DMS 273 treated with DMSO at 0.1 percent for 48 hours (cell line): ENCODE measurements at regions not wholly inside any gene's neighbourhood (a gene's known extent, or its start where the extent isn't known, plus 50 kb on each side); places are given as distances from the start of the nearest gene placed in this dataset.
"Not testable (repeated sequence)": the region's sequence is repeated elsewhere in the genome, so short reads cannot be mapped to it uniquely, and the experiment has no call there.

ENCODE experiments used
- DNase-seq: peaks from one replicate; lab custom pipeline; 2025; lab: John Stamatoyannopoulos, UW

GRCh38 chr6:67878216-67878615, 756.9 kb upstream of the ADGRB3 start:
- DNase-seq, result not testable (repeated sequence)

DNA sequence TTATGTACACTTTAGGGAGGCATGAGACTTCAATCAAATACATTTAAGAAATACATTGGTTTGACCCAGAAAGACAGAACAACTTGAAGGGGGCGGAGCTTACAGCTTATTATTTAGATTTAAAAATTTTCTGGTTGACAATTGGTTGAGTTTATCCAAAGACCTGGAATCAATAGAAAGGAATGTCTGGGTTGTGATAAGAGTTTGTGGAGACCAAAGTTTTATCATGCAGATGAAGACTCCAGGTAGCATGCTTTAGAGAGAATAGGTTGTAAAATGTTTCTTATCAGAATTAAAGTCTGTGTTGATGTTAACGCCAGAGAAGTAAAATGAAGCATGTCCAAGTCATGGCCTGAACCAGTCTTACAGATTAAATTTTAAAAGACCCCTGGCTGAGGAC, 757.8 kb upstream of the ADGRB3 start:
- DNase-seq, result no peak

- no peak for DNase-seq
These were observed 759.2 kb upstream of the ADGRB3 start for GRCh38 chr6:67875877-67876383.

DNA sequence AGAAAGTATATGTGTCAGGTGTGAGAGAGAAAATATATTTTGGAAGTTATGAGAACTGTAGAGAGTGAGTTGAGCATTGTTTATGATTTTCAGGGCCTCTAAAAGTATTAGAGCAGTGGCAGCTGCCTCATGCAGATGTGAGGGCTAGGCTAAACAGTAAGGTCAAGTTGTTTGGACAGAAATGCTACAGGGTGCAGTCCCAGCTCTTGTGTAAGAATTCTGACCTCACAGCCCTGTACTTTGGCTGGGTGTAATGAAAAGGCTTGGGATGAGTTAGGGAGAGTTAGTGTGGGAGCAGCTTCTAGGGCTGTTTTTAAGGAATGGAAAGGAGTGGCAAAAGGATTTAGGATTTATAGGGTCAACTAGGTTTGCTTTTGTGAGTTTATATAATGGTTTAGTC, 764.8 kb upstream of the ADGRB3 start:
- no peak for DNase-seq

DNA sequence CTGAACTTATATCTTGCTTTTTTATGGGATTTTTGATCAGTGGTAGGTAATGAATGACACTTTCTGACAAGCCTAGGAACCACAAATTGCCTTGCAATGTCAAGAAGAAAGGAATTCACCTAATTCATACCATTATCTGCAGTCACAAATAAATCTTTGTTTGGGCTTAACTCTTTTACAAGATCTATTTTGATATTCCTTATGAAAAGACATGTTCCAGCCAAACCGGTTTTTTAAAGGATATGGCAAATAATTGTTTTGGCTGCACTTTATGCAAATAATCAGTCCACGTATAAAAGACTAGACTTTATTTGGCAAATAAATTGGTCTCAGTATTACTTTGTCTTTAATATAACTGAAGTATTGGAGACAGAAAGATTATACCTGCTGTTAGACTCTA, 771.7 kb upstream of the ADGRB3 start:
- no peak for DNase-seq

DNA sequence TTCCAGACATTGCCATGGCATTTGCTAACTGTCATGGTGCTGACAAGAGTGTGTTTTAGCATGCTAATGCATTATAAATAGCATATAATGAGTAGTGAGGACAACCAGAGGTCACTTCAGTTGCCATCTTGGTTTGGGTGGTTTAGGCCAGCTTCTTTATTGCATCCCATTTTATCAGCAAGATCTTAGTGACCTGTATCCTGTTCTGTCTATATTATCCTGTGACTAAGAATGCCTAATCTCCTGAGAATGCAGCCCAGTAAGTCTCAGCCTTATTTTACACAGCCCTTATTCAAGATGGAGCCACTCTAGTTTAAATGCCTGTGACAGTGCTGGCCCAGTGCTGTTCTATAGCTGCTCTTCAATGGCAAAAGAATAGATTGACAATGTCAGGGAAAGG, 781.0 kb upstream of the ADGRB3 start:
- DNase-seq, result no peak

DNA sequence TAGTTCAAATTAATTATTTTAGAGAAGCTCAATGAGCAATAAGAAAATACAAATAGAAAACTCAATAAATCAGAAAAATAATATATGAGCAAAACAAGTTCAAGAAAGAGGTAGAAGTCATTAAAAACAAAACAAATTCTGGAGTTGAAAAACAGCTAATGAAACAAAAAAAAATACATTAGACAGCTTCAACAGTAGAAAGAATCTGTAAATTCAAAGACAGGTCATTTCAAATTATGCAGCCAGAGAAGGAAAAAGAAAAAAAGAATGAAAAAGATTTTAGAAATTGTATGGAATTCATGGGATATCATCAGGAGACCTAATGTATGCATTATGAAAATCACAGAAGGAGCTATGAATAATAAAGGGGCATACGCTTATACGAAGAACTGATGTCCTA, 795.3 kb upstream of the ADGRB3 start:
- no peak for DNase-seq

DNA sequence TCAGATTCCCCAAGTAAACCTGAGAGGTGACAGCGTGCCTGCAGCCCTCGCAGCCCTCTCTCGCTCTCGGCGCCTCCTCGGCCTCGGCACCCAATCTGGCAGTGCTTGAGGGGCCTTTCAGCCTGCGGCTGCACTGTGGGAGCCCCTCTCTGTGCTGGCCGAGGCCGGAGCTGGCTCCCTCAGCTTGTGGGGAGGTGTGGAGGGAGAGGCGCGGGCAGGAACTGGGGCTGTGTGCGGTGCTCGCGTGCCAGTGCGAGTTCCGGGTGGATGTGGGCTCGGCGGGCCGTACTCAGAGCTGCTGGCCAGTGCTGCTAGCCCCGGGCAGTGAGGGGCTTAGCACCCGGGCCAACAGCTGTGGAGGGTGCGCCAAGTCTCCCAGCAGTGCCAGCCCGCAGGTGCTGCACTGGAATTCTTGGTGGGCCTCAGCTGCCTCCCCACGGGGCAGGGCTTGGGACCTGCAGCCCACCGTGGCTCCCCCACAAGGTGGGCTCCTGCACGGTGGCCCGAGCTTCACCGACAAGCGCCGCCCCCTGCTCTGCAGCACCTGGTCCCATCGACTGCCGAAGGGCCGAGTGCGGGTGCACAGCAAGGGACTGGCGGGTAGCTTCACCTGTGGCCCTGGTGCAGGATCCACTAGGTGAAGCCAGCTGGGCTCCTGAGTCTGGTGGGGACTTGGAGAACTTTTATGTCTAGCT, 809.7 kb upstream of the ADGRB3 start:
- DNase-seq, result no peak

DNA sequence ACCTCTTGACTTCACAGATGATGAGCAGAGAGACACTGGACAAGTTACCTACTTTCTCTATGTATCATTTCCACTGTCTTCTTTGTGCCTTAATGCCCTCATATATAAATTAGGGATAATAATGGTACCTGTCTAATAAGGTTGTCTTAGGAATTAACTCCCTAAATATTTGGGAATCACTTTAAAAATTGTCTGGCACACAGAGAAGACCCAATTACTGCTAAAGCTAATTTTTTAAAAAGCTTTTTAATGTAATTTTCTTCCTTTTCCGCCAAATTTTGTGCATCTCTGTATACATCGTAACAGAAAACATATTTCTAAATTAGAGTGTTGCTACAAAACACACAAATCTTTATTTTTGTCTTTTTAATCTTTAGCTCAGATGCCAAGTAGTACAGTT, 816.8 kb upstream of the ADGRB3 start:
- no peak for DNase-seq

DNA sequence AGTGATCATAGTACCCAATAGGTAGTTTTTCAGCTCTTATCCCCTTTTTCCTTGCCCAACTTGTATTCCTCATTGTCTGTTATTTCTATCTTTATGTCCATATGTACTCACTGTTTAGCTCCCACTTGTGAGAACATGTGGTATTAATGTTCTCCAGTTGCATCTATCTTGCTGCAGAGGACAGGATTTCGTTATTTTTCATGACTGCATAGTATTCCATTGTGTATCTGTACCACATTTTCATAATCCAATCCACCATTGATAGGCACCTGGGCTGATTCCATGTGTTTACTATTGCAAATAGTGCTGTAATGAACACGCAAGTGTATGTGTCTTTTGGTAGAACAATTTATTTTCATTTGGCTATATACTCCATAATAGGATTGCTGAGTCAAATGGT, 819.5 kb upstream of the ADGRB3 start:
- DNase-seq, result no peak

DNA sequence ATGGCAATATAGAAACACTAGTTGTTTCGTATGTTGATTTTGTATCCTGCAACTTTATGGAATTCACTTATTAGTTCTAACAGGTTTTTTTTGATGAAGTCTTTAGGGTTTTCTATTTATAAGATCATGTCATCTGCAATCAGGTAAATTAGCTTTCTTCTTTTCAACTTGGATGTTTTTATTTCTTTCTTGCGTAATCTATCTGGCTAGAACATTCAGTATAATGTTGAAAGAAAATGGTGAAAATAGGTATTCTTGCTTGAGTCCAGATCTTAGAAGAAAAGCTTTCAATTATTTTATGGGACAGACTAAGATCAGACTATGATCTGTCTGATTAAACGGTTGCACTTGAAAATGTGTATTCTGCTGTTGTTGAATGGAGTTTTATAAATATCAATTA, 820.8 kb upstream of the ADGRB3 start:
- no peak for DNase-seq

- DNase-seq, result no peak
These were observed 822.4 kb upstream of the ADGRB3 start for GRCh38 chr6:67812693-67813092.

DNA sequence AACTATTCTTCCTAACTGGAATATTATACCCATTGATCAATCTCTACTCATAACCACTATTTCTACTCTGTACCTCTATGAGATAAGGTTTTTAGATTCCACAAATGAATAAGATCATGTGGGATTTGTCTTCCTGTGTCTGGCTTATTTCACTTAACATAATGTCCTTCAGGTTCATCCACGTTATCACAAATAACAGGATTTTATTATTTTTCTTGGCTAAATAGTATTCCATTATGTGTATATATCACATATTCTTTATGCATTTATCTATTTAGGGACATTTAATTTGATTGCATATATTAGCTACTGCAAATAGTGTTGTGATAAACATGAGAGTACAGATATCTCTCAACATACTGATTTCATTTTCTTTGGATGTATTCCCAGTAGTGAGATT, 823.0 kb upstream of the ADGRB3 start:
- no peak for DNase-seq

GRCh38 chr6:67811239-67812037, 823.6 kb upstream of the ADGRB3 start:
- DNase-seq, result no peak

- DNase-seq, result not testable (repeated sequence)
These were observed 830.3 kb upstream of the ADGRB3 start for GRCh38 chr6:67804808-67805207.

DNA sequence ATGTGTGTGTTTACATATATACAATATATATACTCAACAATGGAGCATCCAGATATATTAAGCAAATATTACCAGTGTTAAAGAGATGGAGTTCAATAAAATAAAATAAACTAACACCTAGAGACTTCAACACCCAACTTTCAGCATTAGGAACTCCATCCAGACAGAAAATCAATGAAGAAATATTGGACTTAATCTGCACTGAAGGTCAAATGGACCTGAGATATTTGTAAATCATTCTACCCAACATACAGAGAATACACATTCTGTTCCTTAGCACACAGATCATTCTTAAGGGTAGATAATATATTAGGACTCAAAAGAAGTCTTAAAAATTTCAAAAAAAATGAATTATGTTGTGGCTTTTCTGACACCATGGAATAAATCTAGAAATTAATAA, 832.3 kb upstream of the ADGRB3 start:
- DNase-seq, result no peak

DNA sequence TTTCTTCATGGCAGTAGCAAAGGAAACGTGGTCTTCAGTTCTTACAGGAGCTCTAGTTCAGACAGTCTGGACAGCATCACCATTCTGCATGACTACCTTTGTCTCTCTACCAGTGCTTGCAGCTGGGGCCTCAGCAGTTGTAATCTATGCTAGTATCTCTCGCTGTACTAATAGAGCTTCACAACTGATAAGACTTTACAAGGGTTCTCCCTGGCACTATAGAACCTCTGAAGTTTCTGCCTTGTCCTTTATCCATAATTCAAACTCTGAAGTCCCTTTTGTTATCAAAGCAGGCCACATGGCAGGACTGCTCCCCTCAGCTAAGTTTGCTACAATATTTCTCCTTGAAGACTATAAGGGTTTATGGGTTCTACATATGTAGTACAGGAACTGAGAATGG, 842.1 kb upstream of the ADGRB3 start:
- no peak for DNase-seq

GRCh38 chr6:67790569-67790968, 844.5 kb upstream of the ADGRB3 start:
- DNase-seq, result no peak

GRCh38 chr6:67787119-67787518, 848.0 kb upstream of the ADGRB3 start:
- not testable (repeated sequence) for DNase-seq

DNA sequence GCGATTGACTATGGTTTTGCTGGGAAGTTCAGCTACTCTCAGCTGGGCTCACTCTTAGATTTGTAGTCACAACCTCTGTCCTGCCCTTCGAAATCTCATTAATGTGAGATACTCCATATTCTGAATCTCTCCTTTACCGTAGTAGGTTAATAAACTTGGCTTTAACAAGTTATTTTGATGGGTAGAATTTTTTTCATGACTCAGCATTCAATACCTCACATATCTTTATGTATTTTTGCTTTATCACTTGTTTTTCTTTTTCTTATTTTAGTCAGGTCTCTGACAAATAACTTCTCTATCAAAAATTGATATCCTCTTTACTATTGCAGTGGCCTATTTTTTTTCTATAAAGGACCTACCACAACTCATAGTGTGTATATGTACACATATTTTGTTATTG, 855.2 kb upstream of the ADGRB3 start:
- no peak for DNase-seq

- no peak for DNase-seq
These were observed 859.7 kb upstream of the ADGRB3 start for GRCh38 chr6:67775333-67775732.

GRCh38 chr6:67768972-67769371, 866.1 kb upstream of the ADGRB3 start:
- no peak for DNase-seq

- not testable (repeated sequence) for DNase-seq
These were observed 867.8 kb upstream of the ADGRB3 start for GRCh38 chr6:67767046-67767822.
